ENCODE measurements at regions not wholly inside any gene's neighbourhood (a gene's known extent, or its start where the extent isn't known, plus 50 kb on each side); places are given as distances from the start of the nearest gene placed in this dataset.
"Not testable (repeated sequence)": the region's sequence is repeated elsewhere in the genome, so short reads cannot be mapped to it uniquely, and the experiment has no call there.

DNA sequence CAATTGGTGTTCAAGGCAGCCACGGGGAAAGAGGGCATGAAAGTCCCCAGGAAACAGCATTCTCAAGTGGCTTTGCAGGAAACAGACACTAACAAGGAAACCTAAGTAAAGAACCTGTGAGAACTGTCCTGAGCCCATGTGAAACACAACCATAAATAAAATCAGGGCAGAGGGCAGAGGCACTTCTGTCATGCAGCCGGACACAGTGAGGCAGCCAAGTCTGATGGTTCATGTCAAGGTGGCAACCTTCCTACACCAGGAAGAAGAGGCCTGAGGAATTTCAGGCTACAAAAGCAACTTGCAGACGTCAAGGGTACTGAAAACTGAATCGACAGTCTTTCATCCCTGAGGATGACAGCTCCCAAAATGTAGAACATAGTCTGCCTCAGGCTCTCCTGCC is 458.2 kb upstream of the NPVF start:
- Histone ChIP-seq H3K9me3 (no peaks in the 10 kb centered on the region), H3K36me3 (no peaks in the 10 kb centered on the region), H3K27ac (no peak overlapping the region), H3K4me3 (ENCODE audit: low read depth in 1 of 2, low read length in 1 of 2) (no peak overlapping the region), H3K27me3 (no peaks in the 10 kb centered on the region), H3K4me1 (ENCODE audit: control insufficient read depth in 1 of 2, insufficient read depth in 1 of 2, low read depth in 1 of 2, low read length in 1 of 2) (no peaks in the 10 kb centered on the region)
- TF ChIP-seq, protein P1, sequence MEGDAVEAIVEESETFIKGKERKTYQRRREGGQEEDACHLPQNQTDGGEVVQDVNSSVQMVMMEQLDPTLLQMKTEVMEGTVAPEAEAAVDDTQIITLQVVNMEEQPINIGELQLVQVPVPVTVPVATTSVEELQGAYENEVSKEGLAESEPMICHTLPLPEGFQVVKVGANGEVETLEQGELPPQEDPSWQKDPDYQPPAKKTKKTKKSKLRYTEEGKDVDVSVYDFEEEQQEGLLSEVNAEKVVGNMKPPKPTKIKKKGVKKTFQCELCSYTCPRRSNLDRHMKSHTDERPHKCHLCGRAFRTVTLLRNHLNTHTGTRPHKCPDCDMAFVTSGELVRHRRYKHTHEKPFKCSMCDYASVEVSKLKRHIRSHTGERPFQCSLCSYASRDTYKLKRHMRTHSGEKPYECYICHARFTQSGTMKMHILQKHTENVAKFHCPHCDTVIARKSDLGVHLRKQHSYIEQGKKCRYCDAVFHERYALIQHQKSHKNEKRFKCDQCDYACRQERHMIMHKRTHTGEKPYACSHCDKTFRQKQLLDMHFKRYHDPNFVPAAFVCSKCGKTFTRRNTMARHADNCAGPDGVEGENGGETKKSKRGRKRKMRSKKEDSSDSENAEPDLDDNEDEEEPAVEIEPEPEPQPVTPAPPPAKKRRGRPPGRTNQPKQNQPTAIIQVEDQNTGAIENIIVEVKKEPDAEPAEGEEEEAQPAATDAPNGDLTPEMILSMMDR (IDR thresholded peaks at IDR 0.05): no peak

DNA sequence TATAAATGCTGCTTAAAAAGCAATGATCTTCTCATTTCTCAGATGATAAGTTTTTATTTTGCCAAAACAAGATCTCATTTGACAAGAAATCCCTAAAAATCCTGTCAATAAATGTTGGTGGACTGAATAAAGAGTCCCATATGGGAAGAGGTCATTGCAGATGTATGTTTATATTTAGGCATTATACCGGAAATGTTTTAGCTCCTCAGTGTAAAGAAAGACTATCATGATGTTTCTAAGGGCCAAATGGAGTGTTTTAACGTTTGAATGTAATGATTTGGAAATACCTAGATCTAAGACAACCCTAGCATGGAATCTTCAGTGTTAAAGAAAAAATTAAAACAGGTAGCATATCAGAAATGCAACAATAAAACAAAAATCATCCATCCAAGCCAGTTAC is 457.8 kb upstream of the NFE2L3 start:
- Histone ChIP-seq H3K27me3 (no peaks in the 10 kb centered on the region), H3K36me3 (no peaks in the 10 kb centered on the region), H3K4me1 (ENCODE audit: control insufficient read depth in 1 of 2, insufficient read depth in 1 of 2, low read depth in 1 of 2, low read length in 1 of 2) (no peaks in the 10 kb centered on the region), H3K4me3 (ENCODE audit: low read depth in 1 of 2, low read length in 1 of 2) (no peak overlapping the region), H3K9me3 (no peaks in the 10 kb centered on the region), H3K27ac (no peak overlapping the region)
- TF ChIP-seq, protein P1 (IDR thresholded peaks at IDR 0.05): no peak

DNA sequence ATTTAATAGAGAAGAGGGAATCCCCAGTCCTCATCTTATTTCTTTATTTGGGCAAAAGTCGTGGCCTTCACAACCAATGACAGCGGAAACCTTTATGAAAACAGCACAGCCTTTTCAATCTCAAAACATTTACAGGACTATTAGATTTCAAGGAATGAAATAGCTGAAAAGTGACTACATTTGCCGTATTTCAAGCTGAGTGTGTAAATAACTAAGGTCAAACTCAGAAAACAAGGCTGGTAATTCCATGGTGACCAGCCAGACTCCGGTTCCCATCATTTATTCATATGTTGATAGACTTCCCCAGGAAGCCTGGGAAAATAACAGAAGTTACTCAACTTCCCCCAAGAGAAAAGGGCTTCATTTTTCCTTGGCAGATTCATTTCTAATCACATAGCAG is 457.3 kb upstream of the NFE2L3 start:
- TF ChIP-seq, protein P1 (IDR thresholded peaks at IDR 0.05): no peak
- Histone ChIP-seq H3K4me1 (ENCODE audit: control insufficient read depth in 1 of 2, insufficient read depth in 1 of 2, low read depth in 1 of 2, low read length in 1 of 2) (no peaks in the 10 kb centered on the region), H3K27me3 (no peaks in the 10 kb centered on the region), H3K9me3 (no peaks in the 10 kb centered on the region), H3K27ac (no peak overlapping the region), H3K4me3 (ENCODE audit: low read depth in 1 of 2, low read length in 1 of 2) (no peak overlapping the region), H3K36me3 (no peaks in the 10 kb centered on the region)

DNA sequence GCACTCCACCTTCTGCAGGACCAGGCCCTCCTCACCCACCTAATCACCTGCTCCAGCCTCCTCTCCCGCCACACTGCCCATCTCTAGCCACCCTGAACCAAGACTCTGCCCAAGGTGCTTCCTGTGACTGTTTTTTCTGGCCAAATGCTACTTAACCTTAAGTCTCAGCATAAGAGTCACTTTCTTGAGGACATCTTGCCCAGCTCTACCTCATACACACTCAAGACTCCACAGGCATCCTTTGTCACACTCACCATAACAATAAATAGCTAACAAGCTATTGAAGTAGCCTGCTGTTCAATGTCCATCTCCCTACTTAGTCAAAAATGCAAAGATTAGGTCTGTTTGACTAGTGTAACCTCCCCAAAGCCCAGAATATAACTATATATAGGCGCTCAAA is 455.4 kb upstream of the NFE2L3 start:
- H3K4me1 ChIP-seq (ENCODE audit: control insufficient read depth in 1 of 2, insufficient read depth in 1 of 2, low read depth in 1 of 2, low read length in 1 of 2): no peaks in the 10 kb centered on the region
- TF ChIP-seq, protein P1 (IDR thresholded peaks at IDR 0.05): no peak

DNA sequence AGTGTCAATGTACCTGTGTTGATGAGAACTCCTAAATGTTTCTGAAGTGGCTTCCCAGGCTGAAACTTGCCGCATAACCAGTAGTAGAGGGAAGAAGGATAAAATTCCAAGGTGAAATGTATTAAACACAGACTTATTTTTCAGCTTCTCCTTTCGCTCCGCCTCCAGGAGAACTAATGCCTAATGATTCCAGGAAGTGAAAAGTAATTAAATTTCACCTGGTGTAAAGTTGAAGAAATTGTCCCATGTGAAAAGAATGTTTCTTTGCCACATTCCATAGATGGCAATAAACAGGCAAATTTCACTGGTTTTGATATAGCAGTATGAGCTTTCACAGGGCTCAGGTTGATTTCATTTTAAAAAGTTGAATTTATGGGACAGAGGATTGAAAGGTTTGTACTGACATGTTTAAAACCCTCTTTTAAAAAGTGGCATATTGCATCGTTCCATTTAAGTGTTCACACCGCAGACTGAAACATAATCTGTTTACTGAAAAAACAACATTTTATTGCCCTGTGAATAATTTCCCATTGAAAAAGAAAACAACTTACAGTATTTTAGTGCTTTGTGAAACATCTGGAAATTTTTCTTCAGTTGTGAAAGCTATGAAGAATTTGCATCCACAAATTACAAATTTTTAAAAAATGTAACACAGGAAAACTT is 453.4 kb upstream of the NFE2L3 start:
- Histone ChIP-seq H3K27ac (no peak overlapping the region), H3K9me3 (no peaks in the 10 kb centered on the region), H3K27me3 (no peaks in the 10 kb centered on the region), H3K36me3 (no peaks in the 10 kb centered on the region), H3K4me3 (ENCODE audit: low read depth in 1 of 2, low read length in 1 of 2) (no peak overlapping the region), H3K4me1 (ENCODE audit: control insufficient read depth in 1 of 2, insufficient read depth in 1 of 2, low read depth in 1 of 2, low read length in 1 of 2) (no peaks in the 10 kb centered on the region)
- TF ChIP-seq, protein P1 (IDR thresholded peaks at IDR 0.05): no peak

More for the DNA sequence above, 455.4 kb upstream of the NFE2L3 start:
- no peaks in the 10 kb centered on the region for H3K9me3 ChIP-seq
- H3K36me3 ChIP-seq: no peaks in the 10 kb centered on the region
- H3K27ac ChIP-seq: no peak overlapping the region
- H3K4me3 ChIP-seq (ENCODE audit: low read depth in 1 of 2, low read length in 1 of 2): no peak overlapping the region
- H3K27me3 ChIP-seq: no peaks in the 10 kb centered on the region

DNA sequence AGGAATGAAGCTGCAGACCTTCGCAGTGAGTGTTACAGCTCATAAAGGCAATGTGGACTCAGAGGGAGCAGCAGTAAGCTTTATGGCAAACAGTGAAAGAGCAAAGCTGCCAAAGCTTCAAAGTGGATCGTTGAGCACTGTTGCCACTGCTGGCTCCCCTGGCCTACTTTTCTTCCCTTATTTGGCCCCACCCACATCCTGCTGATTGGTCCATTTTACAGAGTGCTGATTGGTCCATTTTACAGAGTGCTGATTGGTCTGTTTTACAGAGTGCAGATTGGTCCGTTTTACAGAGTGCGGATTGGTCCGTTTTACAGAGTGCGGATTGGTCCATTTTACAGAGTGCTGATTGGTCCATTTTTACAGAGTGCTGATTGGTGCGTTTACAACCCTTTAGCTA is 451.9 kb upstream of the NFE2L3 start:
- not testable (repeated sequence) for H3K36me3 ChIP-seq; H3K4me1 ChIP-seq (ENCODE audit: control insufficient read depth in 1 of 2, insufficient read depth in 1 of 2, low read depth in 1 of 2, low read length in 1 of 2); H3K27me3 ChIP-seq; H3K9me3 ChIP-seq; H3K4me3 ChIP-seq (ENCODE audit: low read depth in 1 of 2, low read length in 1 of 2); H3K27ac ChIP-seq

Measured in neutrophil (primary cell).